ENCODE measurements at regions not wholly inside any gene's neighbourhood (a gene's known extent, or its start where the extent isn't known, plus 50 kb on each side); places are given as distances from the start of the nearest gene placed in this dataset.

GRCh38 chr18:6672821-6673308 lies 56.7 kb upstream of the ARHGAP28 start:
- TF ChIP-seq EZH2 (IDR thresholded peaks at IDR 0.05; ENCODE audit: low read length), result no peak
- no peak for TF ChIP-seq CTCF (optimal IDR thresholded peaks at IDR 0.05 in 1 of 3, IDR thresholded peaks at IDR 0.05 in 1 of 3, conservative IDR thresholded peaks at IDR 0.05 in 1 of 3; ENCODE audit: extremely low read depth in 1 of 3, insufficient read depth in 2 of 3, low read length in 3 of 3)
